Activated T-helper 2 cell treated with anti-CD3 and anti-CD28 coated beads, Interferon-gamma antibody, Interleukin-2, Interleukin-4, amounts not matched to agents 10 μg/mL and 5 μg/mL and 100 μg/mL, durations not matched to agents 14 hours and 24 hours and 36 hours (primary cell): ENCODE measurements at regions not wholly inside any gene's neighbourhood (a gene's known extent, or its start where the extent isn't known, plus 50 kb on each side); places are given as distances from the start of the nearest gene placed in this dataset.

ENCODE experiments used
- DNase-seq: peaks from one replicate; pipeline ENCODE4 v3.0.0; 2021; ENCODE audit warnings: low spot score
- H3K27ac Mint-ChIP-seq: one replicate; pipeline ENCODE4 v1.8.0; 2021; ENCODE audit warnings: mixed read lengths
- H3K27me3 Mint-ChIP-seq: one replicate; pipeline ENCODE4 v1.8.0; 2021; ENCODE audit warnings: low read depth, mixed read lengths
- H3K36me3 Mint-ChIP-seq: one replicate; pipeline ENCODE4 v1.8.0; 2021; ENCODE audit warnings: low read depth, mixed read lengths
- H3K4me1 Mint-ChIP-seq: one replicate; pipeline ENCODE4 v1.8.0; 2021; ENCODE audit warnings: low read depth, mixed read lengths
- H3K4me3 Mint-ChIP-seq: one replicate; pipeline ENCODE4 v1.8.0; 2021; ENCODE audit warnings: low read depth, mild to moderate bottlenecking, moderate library complexity, mixed read lengths
- H3K9me3 Mint-ChIP-seq: one replicate; pipeline ENCODE4 v1.8.0; 2021; ENCODE audit warnings: mixed read lengths
- intact Hi-C: fragments of 100-400 bp; cut with micrococcal nuclease; formaldehyde crosslinking; loops from one replicate; pipeline ENCODE4 v1.15.1; 2023

- Mint-ChIP-seq H3K4me1 (no peaks in the 10 kb centered on the region), H3K36me3 (no peaks in the 10 kb centered on the region), H3K4me3 (no peak overlapping the region), H3K27ac (no peak overlapping the region), H3K9me3 (peaks cover 39% of the 10 kb centered on the region), H3K27me3 (no peaks in the 10 kb centered on the region)
- no peak for DNase-seq
- intact Hi-C loops: no loop called here
Measured at GRCh38 chr21:16476056-16476825, 746.5 kb downstream of the USP25 start.

- H3K36me3 Mint-ChIP-seq: no peaks in the 10 kb centered on the region
- H3K9me3 Mint-ChIP-seq: peaks cover 26% of the 10 kb centered on the region
- H3K27ac Mint-ChIP-seq: no peak overlapping the region
- no peaks in the 10 kb centered on the region for H3K4me1 Mint-ChIP-seq
- intact Hi-C loops: no loop called here
- H3K4me3 Mint-ChIP-seq: no peak overlapping the region
- no peak for DNase-seq
- H3K27me3 Mint-ChIP-seq: no peaks in the 10 kb centered on the region
Measured at GRCh38 chr21:16488042-16488441, 758.3 kb downstream of the USP25 start.

GRCh38 chr21:16492356-16492755, 762.6 kb downstream of the USP25 start:
- Mint-ChIP-seq H3K4me1 (no peaks in the 10 kb centered on the region), H3K27me3 (no peaks in the 10 kb centered on the region), H3K9me3 (peaks cover 28% of the 10 kb centered on the region), H3K36me3 (no peaks in the 10 kb centered on the region), H3K4me3 (no peak overlapping the region), H3K27ac (no peak overlapping the region)
- intact Hi-C loops: no loop called here
- no peak for DNase-seq

GRCh38 chr21:16492892-16493291, 763.1 kb downstream of the USP25 start:
- Mint-ChIP-seq H3K36me3 (no peaks in the 10 kb centered on the region), H3K4me1 (no peaks in the 10 kb centered on the region), H3K27ac (no peak overlapping the region), H3K9me3 (peaks cover 28% of the 10 kb centered on the region), H3K4me3 (no peak overlapping the region), H3K27me3 (no peaks in the 10 kb centered on the region)
- intact Hi-C loops: no loop called here
- no peak for DNase-seq

GRCh38 chr21:16496609-16497008, 766.8 kb downstream of the USP25 start:
- Mint-ChIP-seq H3K27ac (no peak overlapping the region), H3K4me3 (no peak overlapping the region), H3K36me3 (no peaks in the 10 kb centered on the region), H3K27me3 (no peaks in the 10 kb centered on the region), H3K4me1 (no peaks in the 10 kb centered on the region), H3K9me3 (peaks cover 31% of the 10 kb centered on the region)
- intact Hi-C loops: no loop called here
- no peak for DNase-seq

- Mint-ChIP-seq H3K36me3 (no peaks in the 10 kb centered on the region), H3K4me1 (no peaks in the 10 kb centered on the region), H3K27me3 (no peaks in the 10 kb centered on the region), H3K9me3 (peaks cover 27% of the 10 kb centered on the region), H3K4me3 (no peak overlapping the region), H3K27ac (no peak overlapping the region)
- intact Hi-C loops: no loop called here
- no peak for DNase-seq
Measured at GRCh38 chr21:16500271-16500670, 770.5 kb downstream of the USP25 start.

GRCh38 chr21:16502273-16502672, 772.5 kb downstream of the USP25 start:
- intact Hi-C loops: no loop called here
- Mint-ChIP-seq H3K9me3 (peaks cover 29% of the 10 kb centered on the region), H3K27me3 (no peaks in the 10 kb centered on the region), H3K4me3 (no peak overlapping the region), H3K27ac (no peak overlapping the region), H3K36me3 (no peaks in the 10 kb centered on the region), H3K4me1 (no peaks in the 10 kb centered on the region)
- DNase-seq: no peak

GRCh38 chr21:16502897-16503296, 773.1 kb downstream of the USP25 start:
- H3K4me3 Mint-ChIP-seq: no peak overlapping the region
- intact Hi-C loops: no loop called here
- H3K36me3 Mint-ChIP-seq: no peaks in the 10 kb centered on the region
- H3K9me3 Mint-ChIP-seq: peaks cover 33% of the 10 kb centered on the region
- H3K4me1 Mint-ChIP-seq: no peaks in the 10 kb centered on the region
- H3K27me3 Mint-ChIP-seq: no peaks in the 10 kb centered on the region
- DNase-seq: no peak
- H3K27ac Mint-ChIP-seq: no peak overlapping the region

GRCh38 chr21:16504281-16504680, 774.5 kb downstream of the USP25 start:
- no peaks in the 10 kb centered on the region for H3K27me3 Mint-ChIP-seq
- H3K4me1 Mint-ChIP-seq: no peaks in the 10 kb centered on the region
- no peak overlapping the region for H3K4me3 Mint-ChIP-seq
- intact Hi-C loops: no loop called here
- no peak for DNase-seq
- H3K36me3 Mint-ChIP-seq: no peaks in the 10 kb centered on the region
- H3K27ac Mint-ChIP-seq: no peak overlapping the region
- peaks cover 38% of the 10 kb centered on the region for H3K9me3 Mint-ChIP-seq

GRCh38 chr21:16504766-16505165, 775.0 kb downstream of the USP25 start:
- intact Hi-C loops: no loop called here
- H3K4me3 Mint-ChIP-seq: no peak overlapping the region

GRCh38 chr21:16509476-16509875, 779.7 kb downstream of the USP25 start:
- H3K27me3 Mint-ChIP-seq: no peaks in the 10 kb centered on the region
- no peak overlapping the region for H3K27ac Mint-ChIP-seq
- intact Hi-C loops: no loop called here

More at GRCh38 chr21:16504766-16505165, 775.0 kb downstream of the USP25 start:
- H3K36me3 Mint-ChIP-seq: no peaks in the 10 kb centered on the region
- no peak overlapping the region for H3K27ac Mint-ChIP-seq
- H3K4me1 Mint-ChIP-seq: no peaks in the 10 kb centered on the region
- no peak for DNase-seq
- H3K27me3 Mint-ChIP-seq: no peaks in the 10 kb centered on the region
- peaks cover 38% of the 10 kb centered on the region for H3K9me3 Mint-ChIP-seq

GRCh38 chr21:16514316-16514715, 784.5 kb downstream of the USP25 start:
- Mint-ChIP-seq H3K4me1 (no peaks in the 10 kb centered on the region), H3K4me3 (no peak overlapping the region), H3K27me3 (no peaks in the 10 kb centered on the region), H3K9me3 (peaks cover 41% of the 10 kb centered on the region), H3K36me3 (no peaks in the 10 kb centered on the region), H3K27ac (no peak overlapping the region)
- DNase-seq: no peak
- intact Hi-C loops: no loop called here

More at GRCh38 chr21:16509476-16509875, 779.7 kb downstream of the USP25 start:
- DNase-seq: no peak
- Mint-ChIP-seq H3K4me3 (no peak overlapping the region), H3K36me3 (no peaks in the 10 kb centered on the region), H3K4me1 (no peaks in the 10 kb centered on the region), H3K9me3 (peaks cover 41% of the 10 kb centered on the region)

GRCh38 chr21:16517383-16517782, 787.6 kb downstream of the USP25 start:
- intact Hi-C loops: no loop called here
- DNase-seq: no peak
- H3K27me3 Mint-ChIP-seq: no peaks in the 10 kb centered on the region
- no peaks in the 10 kb centered on the region for H3K36me3 Mint-ChIP-seq
- H3K27ac Mint-ChIP-seq: no peak overlapping the region
- no peaks in the 10 kb centered on the region for H3K4me1 Mint-ChIP-seq
- H3K4me3 Mint-ChIP-seq: no peak overlapping the region
- peaks cover 30% of the 10 kb centered on the region for H3K9me3 Mint-ChIP-seq
